ENCODE measurements at regions not wholly inside any gene's neighbourhood (a gene's known extent, or its start where the extent isn't known, plus 50 kb on each side); places are given as distances from the start of the nearest gene placed in this dataset.

DNA sequence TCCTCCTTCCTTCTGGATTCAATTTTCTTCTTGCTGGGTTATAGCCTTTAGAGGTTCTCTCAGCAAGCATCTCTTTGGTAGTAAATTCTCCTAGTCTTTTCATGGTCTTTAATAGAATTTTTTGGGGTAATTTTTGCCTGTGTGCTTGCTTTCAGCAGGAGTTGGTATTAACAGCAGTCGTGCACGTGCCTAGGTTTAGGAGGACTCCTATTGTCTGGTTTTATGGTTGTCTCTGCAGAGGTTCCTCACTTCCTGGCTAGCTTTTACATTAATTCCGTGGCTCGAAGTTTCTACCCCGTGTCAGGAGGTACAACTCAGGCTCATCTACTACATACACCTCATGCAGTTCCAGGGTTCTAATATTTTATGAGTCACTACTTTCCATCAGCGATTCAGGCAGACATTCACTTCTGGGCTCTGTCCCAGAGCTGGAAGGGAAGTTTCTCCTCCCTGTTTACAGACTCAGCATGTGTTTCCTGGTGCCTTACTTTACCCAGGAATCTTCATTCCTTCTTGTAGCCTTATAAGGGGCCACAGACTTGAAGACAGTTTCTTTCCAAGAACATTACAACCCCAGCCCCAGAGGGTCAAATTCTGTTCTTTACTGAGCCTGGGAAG is 643.6 kb downstream of the HS3ST4 start:
- RAD21 ChIA-PET (ENCODE audit: unreplicated experiment), result no interaction called here
- DNase-seq (ENCODE audit: low read depth, low spot score), result no peak
- TF ChIP-seq, protein P1, sequence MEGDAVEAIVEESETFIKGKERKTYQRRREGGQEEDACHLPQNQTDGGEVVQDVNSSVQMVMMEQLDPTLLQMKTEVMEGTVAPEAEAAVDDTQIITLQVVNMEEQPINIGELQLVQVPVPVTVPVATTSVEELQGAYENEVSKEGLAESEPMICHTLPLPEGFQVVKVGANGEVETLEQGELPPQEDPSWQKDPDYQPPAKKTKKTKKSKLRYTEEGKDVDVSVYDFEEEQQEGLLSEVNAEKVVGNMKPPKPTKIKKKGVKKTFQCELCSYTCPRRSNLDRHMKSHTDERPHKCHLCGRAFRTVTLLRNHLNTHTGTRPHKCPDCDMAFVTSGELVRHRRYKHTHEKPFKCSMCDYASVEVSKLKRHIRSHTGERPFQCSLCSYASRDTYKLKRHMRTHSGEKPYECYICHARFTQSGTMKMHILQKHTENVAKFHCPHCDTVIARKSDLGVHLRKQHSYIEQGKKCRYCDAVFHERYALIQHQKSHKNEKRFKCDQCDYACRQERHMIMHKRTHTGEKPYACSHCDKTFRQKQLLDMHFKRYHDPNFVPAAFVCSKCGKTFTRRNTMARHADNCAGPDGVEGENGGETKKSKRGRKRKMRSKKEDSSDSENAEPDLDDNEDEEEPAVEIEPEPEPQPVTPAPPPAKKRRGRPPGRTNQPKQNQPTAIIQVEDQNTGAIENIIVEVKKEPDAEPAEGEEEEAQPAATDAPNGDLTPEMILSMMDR (IDR thresholded peaks at IDR 0.05 in 2 of 3, conservative IDR thresholded peaks at IDR 0.05 in 1 of 3; ENCODE audit: control insufficient read depth in 2 of 3, extremely low read depth in 1 of 3, insufficient read depth in 1 of 3, low read depth in 3 of 3, low read length in 3 of 3), result no peak
- TF ChIP-seq, protein P2, sequence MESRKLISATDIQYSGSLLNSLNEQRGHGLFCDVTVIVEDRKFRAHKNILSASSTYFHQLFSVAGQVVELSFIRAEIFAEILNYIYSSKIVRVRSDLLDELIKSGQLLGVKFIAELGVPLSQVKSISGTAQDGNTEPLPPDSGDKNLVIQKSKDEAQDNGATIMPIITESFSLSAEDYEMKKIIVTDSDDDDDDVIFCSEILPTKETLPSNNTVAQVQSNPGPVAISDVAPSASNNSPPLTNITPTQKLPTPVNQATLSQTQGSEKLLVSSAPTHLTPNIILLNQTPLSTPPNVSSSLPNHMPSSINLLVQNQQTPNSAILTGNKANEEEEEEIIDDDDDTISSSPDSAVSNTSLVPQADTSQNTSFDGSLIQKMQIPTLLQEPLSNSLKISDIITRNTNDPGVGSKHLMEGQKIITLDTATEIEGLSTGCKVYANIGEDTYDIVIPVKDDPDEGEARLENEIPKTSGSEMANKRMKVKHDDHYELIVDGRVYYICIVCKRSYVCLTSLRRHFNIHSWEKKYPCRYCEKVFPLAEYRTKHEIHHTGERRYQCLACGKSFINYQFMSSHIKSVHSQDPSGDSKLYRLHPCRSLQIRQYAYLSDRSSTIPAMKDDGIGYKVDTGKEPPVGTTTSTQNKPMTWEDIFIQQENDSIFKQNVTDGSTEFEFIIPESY (IDR thresholded peaks at IDR 0.05), result no peak
- TF ChIP-seq IKZF1 (conservative IDR thresholded peaks at IDR 0.05) (no peak), PAX5 (IDR thresholded peaks at IDR 0.05; ENCODE audit: borderline replicate concordance, low read depth, low read length) (no peak), LARP7 (IDR thresholded peaks at IDR 0.05) (no peak), TCF12 (IDR thresholded peaks at IDR 0.05; ENCODE audit: low read depth, low read length) (no peak)
- no peaks in the 10 kb centered on the region for H3K9me3 ChIP-seq (replicated peaks; ENCODE audit: control insufficient read depth, insufficient read depth, low read length)
- no peaks in the 10 kb centered on the region for H3K4me1 ChIP-seq (ENCODE audit: control insufficient read depth, insufficient read depth, low read length)
- no peaks in the 10 kb centered on the region for H3K27me3 ChIP-seq (replicated peaks in 1 of 2; ENCODE audit: control insufficient read depth in 2 of 2, insufficient read depth in 2 of 2, low read length in 1 of 2)
- no peak overlapping the region for H3K9ac ChIP-seq (ENCODE audit: control insufficient read depth, insufficient read depth, low read length)
- 3% methylated on average over 6 of the region's 6 CpGs for WGBS (ENCODE audit: insufficient coverage, insufficient replicate concordance, low lambda C conversion rate, missing lambda C conversion rate)
- POLR2A ChIA-PET, result no interaction called here
- no peak for FAIRE-seq
- no peak overlapping the region for H3K4me2 ChIP-seq (ENCODE audit: control insufficient read depth, insufficient read depth)
- no peak overlapping the region for H3K27ac ChIP-seq (ENCODE audit: control insufficient read depth, insufficient read depth)
- in situ Hi-C loops (cut with MboI), result no loop called here
- SMC1A ChIA-PET (ENCODE audit: uncharacterized antibody, unreplicated experiment), result no interaction called here
- no peak overlapping the region for H2AFZ ChIP-seq (ENCODE audit: control insufficient read depth, low read depth, low read length)
- no peak for ATAC-seq
- BruUV-seq (replicated peaks), result no TSS peak
- no peak overlapping the region for H3K4me3 ChIP-seq
- H4K20me1 ChIP-seq (ENCODE audit: control insufficient read depth, insufficient read depth), result no peaks in the 10 kb centered on the region
- no peaks in the 10 kb centered on the region for H3K79me2 ChIP-seq (ENCODE audit: control insufficient read depth, insufficient read depth, low read length)
- no peaks in the 10 kb centered on the region for H3K36me3 ChIP-seq (ENCODE audit: control insufficient read depth in 2 of 2, insufficient read depth in 2 of 2, low read length in 1 of 2)
- CTCF ChIA-PET, result no interaction called here
- intact Hi-C loops (cut with micrococcal nuclease; ENCODE audit: unreplicated experiment), result no loop called here

Measured in GM12878 (cell line).